Thyroid gland (tissue), 4 donors: ENCODE measurements at regions not wholly inside any gene's neighbourhood (a gene's known extent, or its start where the extent isn't known, plus 50 kb on each side); places are given as distances from the start of the nearest gene placed in this dataset.

Source experiments
- DNase-seq, 2 donors: peaks; one replicate each; pipeline ENCODE4 v3.0.0-alpha.2; 2019
- H3K27ac ChIP-seq, 3 donors: fragments of 200-600 bp; sonication (generic); 1 replicate in 2 of 3; 2 replicates in 1 of 3; pipeline ENCODE4 v1.5.1; 2016 to 2019; ENCODE audit warnings: mild to moderate bottlenecking in 1 of 3, moderate library complexity in 1 of 3
- H3K27me3 ChIP-seq: fragments of 200-600 bp; sonication (generic); one replicate; pipeline ENCODE4 v1.5.1; 2019
- H3K36me3 ChIP-seq, 2 donors: fragments of 200-600 bp; sonication (generic); one replicate each; pipeline ENCODE4 v1.5.1; 2016 to 2019
- H3K4me1 ChIP-seq, 2 donors: fragments of 200-600 bp; sonication (generic); one replicate each; pipeline ENCODE4 v1.5.1; 2017 to 2019
- H3K4me3 ChIP-seq, 3 donors: fragments of 200-600 bp; sonication (generic); replicated peaks in 1 of 3; 1 replicate in 2 of 3; 2 replicates in 1 of 3; pipeline ENCODE4 v1.5.1; 2016; ENCODE audit warnings: mild to moderate bottlenecking in 1 of 3
- H3K9me3 ChIP-seq: fragments of 200-600 bp; sonication (generic); one replicate; pipeline ENCODE4 v1.5.1; 2017
- POLR2A ChIP-seq, 2 donors: fragments of 450-650 bp; IDR thresholded peaks; one replicate each; pipeline ENCODE4 v1.6.1; 2017; ENCODE audit warnings: antibody characterized with exemption in 2 of 2, mild to moderate bottlenecking in 2 of 2, moderate library complexity in 1 of 2
- WGBS, 2 donors: methylation state at CpG; one replicate each; pipeline ENCODE4 v1.1.5; 2017; 5-methylcytosine and 5-hydroxymethylcytosine counted together
- intact Hi-C: fragments of 100-400 bp; cut with DNase I; formaldehyde crosslinking; loops from one replicate; pipeline ENCODE4 v1.15.1; 2023
- TF ChIP-seq, protein P1 (sequence below), 6 experiments: fragments of 200-600 bp in 3 of 6; fragments of 450-650 bp in 3 of 6; sonication (generic) in 3 of 6; IDR thresholded peaks; one replicate each; pipeline ENCODE4 v1.5.1; 2016 to 2019; ENCODE audit warnings: antibody characterized with exemption in 6 of 6, mild to moderate bottlenecking in 2 of 6, inconsistent platforms in 1 of 6, moderate library complexity in 1 of 6

DNA sequence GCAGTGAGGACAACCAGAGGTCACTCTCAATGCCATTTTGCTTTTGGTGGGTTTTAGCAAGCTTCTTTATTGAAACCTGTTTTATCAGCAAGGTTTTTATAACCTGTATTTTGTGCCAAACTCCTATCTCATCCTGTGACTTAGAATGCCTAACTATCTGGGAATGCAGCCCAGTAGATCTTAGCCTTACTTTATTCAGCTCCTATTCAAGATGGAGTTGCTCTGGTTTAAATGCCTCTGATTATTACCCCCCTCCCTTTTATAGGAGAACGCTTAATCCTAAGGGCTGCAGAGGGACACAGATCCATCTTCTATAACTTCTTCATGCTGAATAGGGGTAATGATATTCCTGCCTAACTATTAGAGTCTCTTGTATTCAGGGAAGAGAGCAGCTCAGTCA, 179.1 kb downstream of the KIF18A start:
- Histone ChIP-seq H3K4me3 (no peak overlapping the region), H3K9me3 (no peaks in the 10 kb centered on the region), H3K4me1 (no peaks in the 10 kb centered on the region), H3K36me3 (no peaks in the 10 kb centered on the region), H3K27me3 (no peaks in the 10 kb centered on the region), H3K27ac (no peak overlapping the region)
- TF ChIP-seq POLR2A (IDR thresholded peaks at IDR 0.05) = no peak
- WGBS, 2 donors = 91 to 96% methylated on average over 1 of the region's 1 CpG
- intact Hi-C loops = no loop called here
- DNase-seq = no peak

DNA sequence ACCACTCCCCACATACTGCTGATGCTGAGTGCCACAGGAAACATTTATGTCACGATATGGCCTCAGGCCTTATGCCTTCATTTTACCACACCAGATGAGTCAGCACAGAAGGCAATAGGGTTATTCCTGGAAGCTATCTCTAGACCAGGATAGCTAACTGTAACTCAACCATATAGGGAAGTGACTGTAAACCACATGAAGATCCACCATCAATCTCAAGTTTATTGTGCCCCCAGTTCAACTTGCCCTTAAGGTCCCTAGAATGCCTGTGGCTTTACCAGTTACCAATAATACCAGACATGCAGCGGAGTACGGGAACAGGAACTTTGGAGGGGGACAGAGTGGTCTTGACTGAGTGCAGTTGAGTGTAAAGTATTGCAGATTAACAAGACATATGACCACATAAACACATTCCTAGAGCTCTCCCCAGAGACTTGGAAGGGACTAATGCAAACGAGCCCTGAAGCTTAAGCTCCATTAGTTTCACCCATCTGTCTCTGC, 180.9 kb downstream of the KIF18A start:
- intact Hi-C loops = no loop called here
- Histone ChIP-seq H3K4me1 (no peaks in the 10 kb centered on the region), H3K27ac (no peak overlapping the region), H3K36me3 (no peaks in the 10 kb centered on the region), H3K27me3 (no peaks in the 10 kb centered on the region), H3K4me3 (no peak overlapping the region), H3K9me3 (no peaks in the 10 kb centered on the region)
- TF ChIP-seq, protein P1, sequence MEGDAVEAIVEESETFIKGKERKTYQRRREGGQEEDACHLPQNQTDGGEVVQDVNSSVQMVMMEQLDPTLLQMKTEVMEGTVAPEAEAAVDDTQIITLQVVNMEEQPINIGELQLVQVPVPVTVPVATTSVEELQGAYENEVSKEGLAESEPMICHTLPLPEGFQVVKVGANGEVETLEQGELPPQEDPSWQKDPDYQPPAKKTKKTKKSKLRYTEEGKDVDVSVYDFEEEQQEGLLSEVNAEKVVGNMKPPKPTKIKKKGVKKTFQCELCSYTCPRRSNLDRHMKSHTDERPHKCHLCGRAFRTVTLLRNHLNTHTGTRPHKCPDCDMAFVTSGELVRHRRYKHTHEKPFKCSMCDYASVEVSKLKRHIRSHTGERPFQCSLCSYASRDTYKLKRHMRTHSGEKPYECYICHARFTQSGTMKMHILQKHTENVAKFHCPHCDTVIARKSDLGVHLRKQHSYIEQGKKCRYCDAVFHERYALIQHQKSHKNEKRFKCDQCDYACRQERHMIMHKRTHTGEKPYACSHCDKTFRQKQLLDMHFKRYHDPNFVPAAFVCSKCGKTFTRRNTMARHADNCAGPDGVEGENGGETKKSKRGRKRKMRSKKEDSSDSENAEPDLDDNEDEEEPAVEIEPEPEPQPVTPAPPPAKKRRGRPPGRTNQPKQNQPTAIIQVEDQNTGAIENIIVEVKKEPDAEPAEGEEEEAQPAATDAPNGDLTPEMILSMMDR (IDR thresholded peaks at IDR 0.05) = no peak
- TF ChIP-seq POLR2A (IDR thresholded peaks at IDR 0.05) = no peak
- WGBS, 2 donors = 64% methylated on average over 4 of the region's 4 CpGs
- no peak for DNase-seq

- Histone ChIP-seq H3K4me1 (no peaks in the 10 kb centered on the region), H3K27ac (no peak overlapping the region), H3K27me3 (no peaks in the 10 kb centered on the region), H3K36me3 (no peaks in the 10 kb centered on the region), H3K4me3 (no peak overlapping the region), H3K9me3 (no peaks in the 10 kb centered on the region)
- DNase-seq = no peak
- TF ChIP-seq, protein P1 (IDR thresholded peaks at IDR 0.05) = no peak
- no peak for TF ChIP-seq POLR2A (IDR thresholded peaks at IDR 0.05)
- 59 to 72% methylated on average over 2 of the region's 2 CpGs for WGBS, 2 donors
- intact Hi-C loops = no loop called here
Measured at GRCh38 chr11:27926486-27926885, 181.5 kb downstream of the KIF18A start.

GRCh38 chr11:27921472-27921871, 186.5 kb downstream of the KIF18A start:
- Histone ChIP-seq H3K36me3 (no peaks in the 10 kb centered on the region), H3K27me3 (no peaks in the 10 kb centered on the region), H3K27ac (no peak overlapping the region), H3K4me3 (no peak overlapping the region), H3K9me3 (no peaks in the 10 kb centered on the region), H3K4me1 (no peaks in the 10 kb centered on the region)
- DNase-seq = no peak
- TF ChIP-seq POLR2A (IDR thresholded peaks at IDR 0.05) = no peak
- TF ChIP-seq, protein P1 (IDR thresholded peaks at IDR 0.05) = no peak
- intact Hi-C loops = no loop called here

DNA sequence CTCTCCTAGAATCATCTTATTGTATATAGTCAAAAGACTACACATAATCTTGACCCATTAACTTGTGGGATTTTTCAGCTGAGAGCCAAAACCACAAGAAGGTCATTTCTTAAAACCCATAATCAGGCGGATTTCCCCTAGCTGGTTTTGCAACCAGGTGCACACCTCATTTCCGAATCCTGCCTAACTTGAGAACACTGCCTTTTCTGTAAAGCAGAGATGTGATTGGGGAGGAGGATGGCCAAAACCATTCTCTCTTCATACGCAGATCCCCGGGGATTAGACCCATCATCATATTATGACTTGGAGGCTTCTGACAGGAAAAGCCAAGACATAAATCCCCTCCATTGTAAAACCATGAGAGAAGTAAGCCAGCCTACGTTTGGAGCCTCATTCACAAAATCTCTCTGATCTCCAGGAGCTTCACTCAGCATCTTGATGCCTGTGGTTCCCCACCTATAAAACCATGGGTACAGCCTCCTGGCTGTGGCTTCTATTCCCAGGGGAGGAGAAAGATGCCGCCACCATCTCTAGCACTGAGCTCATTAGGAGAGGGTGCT, 191.3 kb downstream of the KIF18A start:
- Histone ChIP-seq H3K4me3 (no peak overlapping the region), H3K9me3 (no peaks in the 10 kb centered on the region), H3K27ac (no peak overlapping the region), H3K36me3 (no peaks in the 10 kb centered on the region), H3K4me1 (no peaks in the 10 kb centered on the region), H3K27me3 (no peaks in the 10 kb centered on the region)
- 85 to 87% methylated on average over 6 of the region's 6 CpGs for WGBS, 2 donors
- intact Hi-C loops = no loop called here
- DNase-seq = no peak
- TF ChIP-seq, protein P1 (IDR thresholded peaks at IDR 0.05) = no peak
- no peak for TF ChIP-seq POLR2A (IDR thresholded peaks at IDR 0.05)

GRCh38 chr11:27914080-27914479, 193.9 kb downstream of the KIF18A start:
- H3K36me3 ChIP-seq = no peaks in the 10 kb centered on the region
- no peak for TF ChIP-seq POLR2A (IDR thresholded peaks at IDR 0.05)
- TF ChIP-seq, protein P1 (IDR thresholded peaks at IDR 0.05) = no peak
- H3K9me3 ChIP-seq = no peaks in the 10 kb centered on the region
- no peaks in the 10 kb centered on the region for H3K27me3 ChIP-seq
- H3K4me3 ChIP-seq = no peak overlapping the region
- H3K27ac ChIP-seq = no peak overlapping the region
- DNase-seq = no peak
- intact Hi-C loops = no loop called here
- no peaks in the 10 kb centered on the region for H3K4me1 ChIP-seq
